ENCODE measurements at regions not wholly inside any gene's neighbourhood (a gene's known extent, or its start where the extent isn't known, plus 50 kb on each side); places are given as distances from the start of the nearest gene placed in this dataset.

GRCh38 chr10:130364631-130365411 is 228.6 kb downstream of the GLRX3 start:
- Histone ChIP-seq H2AFZ (ENCODE audit: low read length) (no peak overlapping the region), H3K9me2 (replicated peaks; ENCODE audit: low read depth, low read length) (no peaks in the 10 kb centered on the region)
- TF ChIP-seq CTCF (conservative IDR thresholded peaks at IDR 0.05; ENCODE audit: low read length): no peak
- TF ChIP-seq EZH2phosphoT487 (IDR thresholded peaks at IDR 0.05; ENCODE audit: borderline replicate concordance): no peak

DNA sequence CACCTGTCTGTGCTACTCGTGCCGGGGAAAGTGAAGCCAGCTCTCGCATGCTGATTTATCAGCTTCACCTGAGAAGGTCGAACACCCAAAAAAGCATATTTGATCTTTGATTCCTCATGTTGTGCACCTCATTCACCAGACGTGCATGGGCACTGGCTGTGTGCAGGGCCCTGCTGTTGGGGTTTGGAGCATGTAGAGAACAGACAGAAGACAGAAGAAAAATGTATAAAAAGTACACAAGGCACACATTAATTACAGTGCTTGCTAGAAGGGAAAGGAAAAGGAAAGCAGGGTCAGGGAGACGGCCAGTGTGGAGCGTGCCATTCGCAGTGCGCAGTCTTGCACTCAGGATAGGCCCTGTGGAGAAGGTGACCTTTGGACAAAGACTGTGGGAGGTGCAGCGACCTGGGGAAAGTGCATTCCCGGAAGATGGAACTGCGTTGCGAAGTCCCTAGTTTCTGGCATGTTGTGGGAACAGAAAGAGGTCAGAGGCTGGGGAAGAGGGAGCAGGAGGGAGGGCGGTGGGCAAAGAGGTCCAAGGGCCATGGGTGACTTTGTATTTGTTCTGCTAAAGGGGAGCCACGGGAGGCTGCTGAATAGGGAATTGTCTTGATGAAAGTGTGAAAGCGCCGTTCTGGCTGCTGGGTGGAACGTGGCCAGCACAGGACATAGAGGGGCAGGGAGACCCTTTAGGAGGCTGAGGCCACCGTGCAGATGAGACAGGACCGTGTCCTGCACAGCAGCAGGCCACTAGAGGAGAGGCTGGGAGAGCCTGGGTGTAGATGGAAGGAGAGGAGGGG is 232.8 kb downstream of the GLRX3 start:
- no peaks in the 10 kb centered on the region for H3K27me3 ChIP-seq (ENCODE audit: insufficient read depth, low read length, poor library complexity, severe bottlenecking)
- no peaks in the 10 kb centered on the region for H3K4me1 ChIP-seq (ENCODE audit: insufficient read depth, low read length, poor library complexity, severe bottlenecking)
- H3K9me2 ChIP-seq (replicated peaks; ENCODE audit: low read depth, low read length): no peaks in the 10 kb centered on the region
- H3K4me2 ChIP-seq (ENCODE audit: low read depth, low read length, poor library complexity, severe bottlenecking): no peak overlapping the region
- H3K9ac ChIP-seq (ENCODE audit: low read depth, low read length, poor library complexity, severe bottlenecking): no peak overlapping the region
- no peaks in the 10 kb centered on the region for H3K36me3 ChIP-seq (ENCODE audit: insufficient read depth, low read length)
- H3K4me3 ChIP-seq (ENCODE audit: low read length, poor library complexity, severe bottlenecking): no peak overlapping the region
- TF ChIP-seq EZH2phosphoT487 (IDR thresholded peaks at IDR 0.05; ENCODE audit: borderline replicate concordance): no peak
- TF ChIP-seq CTCF (conservative IDR thresholded peaks at IDR 0.05; ENCODE audit: low read length): no peak
- no peaks in the 10 kb centered on the region for H3K79me2 ChIP-seq (ENCODE audit: insufficient read depth, low read length)
- no peaks in the 10 kb centered on the region for H4K20me1 ChIP-seq (ENCODE audit: insufficient read depth, low read length, poor library complexity, severe bottlenecking)
- H3K9me3 ChIP-seq (ENCODE audit: insufficient read depth, low read depth, low read length): peaks cover 4% of the 10 kb centered on the region; the same call in 1 of the 2 replicates
- H2AFZ ChIP-seq (ENCODE audit: low read length): no peak overlapping the region
- H3F3A ChIP-seq (ENCODE audit: low read depth): no peaks in the 10 kb centered on the region

More at GRCh38 chr10:130364631-130365411, 228.6 kb downstream of the GLRX3 start:
- Histone ChIP-seq H3K4me3 (ENCODE audit: low read length, poor library complexity, severe bottlenecking) (no peak overlapping the region), H3F3A (ENCODE audit: low read depth) (no peaks in the 10 kb centered on the region), H3K9me3 (ENCODE audit: insufficient read depth, low read depth, low read length) (peaks cover 11% of the 10 kb centered on the region; the same call in 1 of the 2 replicates), H3K36me3 (ENCODE audit: insufficient read depth, low read length) (no peaks in the 10 kb centered on the region), H3K4me1 (ENCODE audit: insufficient read depth, low read length, poor library complexity, severe bottlenecking) (no peaks in the 10 kb centered on the region), H3K79me2 (ENCODE audit: insufficient read depth, low read length) (no peaks in the 10 kb centered on the region), H4K20me1 (ENCODE audit: insufficient read depth, low read length, poor library complexity, severe bottlenecking) (no peaks in the 10 kb centered on the region), H3K4me2 (ENCODE audit: low read depth, low read length, poor library complexity, severe bottlenecking) (no peak overlapping the region), H3K9ac (ENCODE audit: low read depth, low read length, poor library complexity, severe bottlenecking) (no peak overlapping the region), H3K27me3 (ENCODE audit: insufficient read depth, low read length, poor library complexity, severe bottlenecking) (no peaks in the 10 kb centered on the region)

GRCh38 chr10:130369645-130370381 is 233.6 kb downstream of the GLRX3 start:
- H4K20me1 ChIP-seq (ENCODE audit: insufficient read depth, low read length, poor library complexity, severe bottlenecking): no peaks in the 10 kb centered on the region
- no peak overlapping the region for H2AFZ ChIP-seq (ENCODE audit: low read length)
- no peak overlapping the region for H3K4me3 ChIP-seq (ENCODE audit: low read length, poor library complexity, severe bottlenecking)
- no peak overlapping the region for H3K9ac ChIP-seq (ENCODE audit: low read depth, low read length, poor library complexity, severe bottlenecking)
- no peaks in the 10 kb centered on the region for H3F3A ChIP-seq (ENCODE audit: low read depth)
- H3K4me2 ChIP-seq (ENCODE audit: low read depth, low read length, poor library complexity, severe bottlenecking): no peak overlapping the region
- H3K9me3 ChIP-seq (ENCODE audit: insufficient read depth, low read depth, low read length): peaks cover 10% of the 10 kb centered on the region; the same call in 1 of the 2 replicates
- TF ChIP-seq EZH2phosphoT487 (IDR thresholded peaks at IDR 0.05; ENCODE audit: borderline replicate concordance) (no peak), CTCF (conservative IDR thresholded peaks at IDR 0.05; ENCODE audit: low read length) (no peak)
- no peaks in the 10 kb centered on the region for H3K79me2 ChIP-seq (ENCODE audit: insufficient read depth, low read length)
- H3K4me1 ChIP-seq (ENCODE audit: insufficient read depth, low read length, poor library complexity, severe bottlenecking): no peaks in the 10 kb centered on the region
- H3K27me3 ChIP-seq (ENCODE audit: insufficient read depth, low read length, poor library complexity, severe bottlenecking): no peaks in the 10 kb centered on the region
- no peaks in the 10 kb centered on the region for H3K36me3 ChIP-seq (ENCODE audit: insufficient read depth, low read length)
- H3K9me2 ChIP-seq (replicated peaks; ENCODE audit: low read depth, low read length): no peaks in the 10 kb centered on the region
